ENCODE measurements at regions not wholly inside any gene's neighbourhood (a gene's known extent, or its start where the extent isn't known, plus 50 kb on each side); places are given as distances from the start of the nearest gene placed in this dataset.

GRCh38 chr10:47053081-47053798, 142.0 kb downstream of the PTPN20 start:
- no peaks in the 10 kb centered on the region for H3K36me3 ChIP-seq
- no peak for TF ChIP-seq POLR2A (IDR thresholded peaks at IDR 0.05)
- no peak for TF ChIP-seq CTCF (IDR thresholded peaks at IDR 0.05)
- intact Hi-C loops (cut with DNase I; ENCODE audit: low total_unique reads): loop anchor here (5.0 kb wide), 1 partner anchor 259 kb away; no protein-coding TSS in a partner anchor
- H3K27ac ChIP-seq: no peak overlapping the region
- H3K4me1 ChIP-seq: no peaks in the 10 kb centered on the region
- WGBS, 5 donors: 72 to 85% (median 76%) methylated on average over 7 of the region's 7 CpGs
- no peaks in the 10 kb centered on the region for H3K27me3 ChIP-seq
- no peaks in the 10 kb centered on the region for H3K9me3 ChIP-seq
- peak in 1 of 2 donors; percentile 5 for DNase-seq
- no peak overlapping the region for H3K4me3 ChIP-seq

GRCh38 chr10:47054974-47055373, 143.7 kb downstream of the PTPN20 start:
- Histone ChIP-seq H3K27me3 (peaks cover 0 to 4% (median 0%) of the 10 kb centered on the region in 3 donors), H3K4me3 (no peak overlapping the region), H3K36me3 (no peaks in the 10 kb centered on the region), H3K4me1 (no peaks in the 10 kb centered on the region), H3K27ac (no peak overlapping the region), H3K9me3 (no peaks in the 10 kb centered on the region)
- 75 to 81% (median 77%) methylated on average over 2 of the region's 2 CpGs for WGBS, 5 donors
- DNase-seq: peak in 1 of 2 donors; percentile 7
- TF ChIP-seq CTCF (IDR thresholded peaks at IDR 0.05) (no peak), POLR2AphosphoS5 (IDR thresholded peaks at IDR 0.05) (no peak), POLR2A (IDR thresholded peaks at IDR 0.05) (no peak), EP300 (IDR thresholded peaks at IDR 0.05) (no peak)
- intact Hi-C loops (cut with DNase I; ENCODE audit: low total_unique reads): loop anchor here (5.0 kb wide), 1 partner anchor 257 kb away; no protein-coding TSS in a partner anchor

- H3K27me3 ChIP-seq: peaks cover 0 to 4% (median 0%) of the 10 kb centered on the region in 3 donors
- H3K27ac ChIP-seq: no peak overlapping the region
- TF ChIP-seq EP300 (IDR thresholded peaks at IDR 0.05): no peak
- TF ChIP-seq POLR2AphosphoS5 (IDR thresholded peaks at IDR 0.05): no peak
- no peak for TF ChIP-seq CTCF (IDR thresholded peaks at IDR 0.05)
- TF ChIP-seq POLR2A (IDR thresholded peaks at IDR 0.05): no peak
- WGBS, 5 donors: 65 to 78% (median 73%) methylated on average over 9 to 10 of the region's 10 CpGs
- no peaks in the 10 kb centered on the region for H3K36me3 ChIP-seq
- no peak overlapping the region for H3K4me3 ChIP-seq
- H3K9me3 ChIP-seq: no peaks in the 10 kb centered on the region
- H3K4me1 ChIP-seq: no peaks in the 10 kb centered on the region
- peak in 1 of 2 donors; percentile 5 for DNase-seq
- intact Hi-C loops (cut with DNase I; ENCODE audit: low total_unique reads): no loop called here
Observed at GRCh38 chr10:47055386-47056246, 144.4 kb downstream of the PTPN20 start.

GRCh38 chr10:47056247-47056510, 145.0 kb downstream of the PTPN20 start:
- DNase-seq: peak in 1 of 2 donors; percentile 1
- Histone ChIP-seq H3K4me3 (no peak overlapping the region), H3K9me3 (no peaks in the 10 kb centered on the region), H3K27me3 (peaks cover 0 to 7% (median 0%) of the 10 kb centered on the region in 3 donors), H3K27ac (no peak overlapping the region), H3K4me1 (no peaks in the 10 kb centered on the region), H3K36me3 (no peaks in the 10 kb centered on the region)
- TF ChIP-seq POLR2AphosphoS5 (IDR thresholded peaks at IDR 0.05): no peak
- no peak for TF ChIP-seq EP300 (IDR thresholded peaks at IDR 0.05)
- no peak for TF ChIP-seq CTCF (IDR thresholded peaks at IDR 0.05)
- no peak for TF ChIP-seq POLR2A (IDR thresholded peaks at IDR 0.05)
- intact Hi-C loops (cut with DNase I; ENCODE audit: low total_unique reads): no loop called here
- 78 to 100% (median 92%) methylated on average over 1 of the region's 1 CpG for WGBS, 5 donors
